ENCODE measurements at regions not wholly inside any gene's neighbourhood (a gene's known extent, or its start where the extent isn't known, plus 50 kb on each side); places are given as distances from the start of the nearest gene placed in this dataset.
"Not testable (repeated sequence)": the region's sequence is repeated elsewhere in the genome, so short reads cannot be mapped to it uniquely, and the experiment has no call there.

- Mint-ChIP-seq H3K36me3 (no peaks in the 10 kb centered on the region), H3K9me3 (peaks cover 0 to 9% (median 1%) of the 10 kb centered on the region in 7 donors), H3K27ac (no peak overlapping the region), H3K27me3 (peaks cover 9 to 32% (median 9%) of the 10 kb centered on the region in 3 donors), H3K4me1 (no peaks in the 10 kb centered on the region), H3K4me3 (no peak overlapping the region)
- no peak for ATAC-seq (ENCODE audit: low read depth in 2 of 2)
- no peak for DNase-seq
These were observed 140.6 kb upstream of the CADM1 start for GRCh38 chr11:115644856-115645255.

- ATAC-seq (ENCODE audit: low read depth in 2 of 2), result no peak
- no peaks in the 10 kb centered on the region for H3K36me3 Mint-ChIP-seq
These were observed 139.5 kb upstream of the CADM1 start for GRCh38 chr11:115643549-115644270.

GRCh38 chr11:115642660-115643059 is 138.4 kb upstream of the CADM1 start:
- peaks cover 0 to 4% (median 0%) of the 10 kb centered on the region in 3 donors for H3K4me1 Mint-ChIP-seq
- H3K27me3 Mint-ChIP-seq, result peaks cover 9 to 26% (median 9%) of the 10 kb centered on the region in 3 donors
- no peaks in the 10 kb centered on the region for H3K36me3 Mint-ChIP-seq
- no peak overlapping the region for H3K27ac Mint-ChIP-seq
- H3K9me3 Mint-ChIP-seq, result peaks cover 0 to 13% (median 5%) of the 10 kb centered on the region in 7 donors
- DNase-seq (no peak), ATAC-seq (ENCODE audit: low read depth in 2 of 2) (no peak)
- no peak overlapping the region for H3K4me3 Mint-ChIP-seq

More at GRCh38 chr11:115643549-115644270, 139.5 kb upstream of the CADM1 start:
- no peak overlapping the region for H3K27ac Mint-ChIP-seq
- peaks cover 0 to 13% (median 4%) of the 10 kb centered on the region in 7 donors for H3K9me3 Mint-ChIP-seq
- H3K4me3 Mint-ChIP-seq, result no peak overlapping the region
- peaks cover 9 to 28% (median 9%) of the 10 kb centered on the region in 3 donors for H3K27me3 Mint-ChIP-seq
- peaks cover 0 to 4% (median 0%) of the 10 kb centered on the region in 3 donors for H3K4me1 Mint-ChIP-seq
- DNase-seq, result no peak

GRCh38 chr11:115637599-115638241 is 133.5 kb upstream of the CADM1 start:
- DNase-seq, result no peak
- peaks cover 0 to 4% (median 4%) of the 10 kb centered on the region in 3 donors for H3K27me3 Mint-ChIP-seq
- no peaks in the 10 kb centered on the region for H3K36me3 Mint-ChIP-seq
- H3K4me3 Mint-ChIP-seq, result no peak overlapping the region
- H3K27ac Mint-ChIP-seq, result no peak overlapping the region
- no peak for ATAC-seq (ENCODE audit: low read depth in 2 of 2)
- peaks cover 0 to 4% (median 0%) of the 10 kb centered on the region in 3 donors for H3K4me1 Mint-ChIP-seq
- peaks cover 0 to 21% (median 5%) of the 10 kb centered on the region in 7 donors for H3K9me3 Mint-ChIP-seq

GRCh38 chr11:115636753-115637527 is 132.7 kb upstream of the CADM1 start:
- no peak overlapping the region for H3K4me3 Mint-ChIP-seq
- DNase-seq, result no peak
- no peak overlapping the region for H3K27ac Mint-ChIP-seq
- peaks cover 0 to 4% (median 0%) of the 10 kb centered on the region in 3 donors for H3K4me1 Mint-ChIP-seq
- ATAC-seq (ENCODE audit: low read depth in 2 of 2), result no peak
- H3K27me3 Mint-ChIP-seq, result peaks cover 0 to 3% (median 0%) of the 10 kb centered on the region in 3 donors
- H3K9me3 Mint-ChIP-seq, result peaks cover 0 to 21% (median 6%) of the 10 kb centered on the region in 7 donors
- no peaks in the 10 kb centered on the region for H3K36me3 Mint-ChIP-seq

- not testable (repeated sequence) for H3K4me1 Mint-ChIP-seq, DNase-seq
- H3K9me3 Mint-ChIP-seq, result peaks cover 0 to 11% (median 2%) of the 10 kb centered on the region in 7 donors
These were observed 129.8 kb upstream of the CADM1 start for GRCh38 chr11:115633977-115634376.

GRCh38 chr11:115632061-115632460 is 127.8 kb upstream of the CADM1 start:
- Mint-ChIP-seq H3K27ac (no peak overlapping the region), H3K9me3 (peaks cover 0 to 8% (median 2%) of the 10 kb centered on the region in 7 donors), H3K36me3 (no peaks in the 10 kb centered on the region), H3K4me1 (no peaks in the 10 kb centered on the region), H3K27me3 (peaks cover 0 to 7% (median 5%) of the 10 kb centered on the region in 3 donors), H3K4me3 (no peak overlapping the region)
- no peak for ATAC-seq (ENCODE audit: low read depth in 2 of 2)
- no peak for DNase-seq

More at GRCh38 chr11:115633977-115634376, 129.8 kb upstream of the CADM1 start:
- not testable (repeated sequence) for ATAC-seq (ENCODE audit: low read depth in 2 of 2); H3K36me3 Mint-ChIP-seq; H3K27me3 Mint-ChIP-seq; H3K4me3 Mint-ChIP-seq; H3K27ac Mint-ChIP-seq

- Mint-ChIP-seq H3K9me3 (peaks cover 0 to 8% (median 2%) of the 10 kb centered on the region in 7 donors), H3K36me3 (no peaks in the 10 kb centered on the region), H3K4me3 (no peak overlapping the region), H3K27ac (no peak overlapping the region), H3K27me3 (peaks cover 0 to 7% (median 5%) of the 10 kb centered on the region in 3 donors), H3K4me1 (no peaks in the 10 kb centered on the region)
- ATAC-seq (ENCODE audit: low read depth in 2 of 2) (no peak), DNase-seq (no peak)
These were observed 127.4 kb upstream of the CADM1 start for GRCh38 chr11:115631609-115632008.

GRCh38 chr11:115630214-115630613 is 126.0 kb upstream of the CADM1 start:
- Mint-ChIP-seq H3K4me1 (no peaks in the 10 kb centered on the region), H3K27ac (peak overlapping the region in 1 of 6 donors; percentile 91), H3K4me3 (no peak overlapping the region), H3K27me3 (peaks cover 0 to 7% (median 5%) of the 10 kb centered on the region in 3 donors), H3K36me3 (no peaks in the 10 kb centered on the region), H3K9me3 (peaks cover 0 to 5% (median 2%) of the 10 kb centered on the region in 7 donors)
- no peak for DNase-seq
- no peak for ATAC-seq (ENCODE audit: low read depth in 2 of 2)

- no peak for ATAC-seq (ENCODE audit: low read depth in 2 of 2)
These were observed 125.3 kb upstream of the CADM1 start for GRCh38 chr11:115629456-115630015.

GRCh38 chr11:115627666-115628460 is 123.6 kb upstream of the CADM1 start:
- no peak overlapping the region for H3K27ac Mint-ChIP-seq
- H3K4me1 Mint-ChIP-seq, result no peaks in the 10 kb centered on the region
- peaks cover 0 to 7% (median 5%) of the 10 kb centered on the region in 3 donors for H3K27me3 Mint-ChIP-seq
- H3K9me3 Mint-ChIP-seq, result peaks cover 0 to 4% (median 2%) of the 10 kb centered on the region in 7 donors
- no peaks in the 10 kb centered on the region for H3K36me3 Mint-ChIP-seq
- no peak for ATAC-seq (ENCODE audit: low read depth in 2 of 2)
- H3K4me3 Mint-ChIP-seq, result no peak overlapping the region
- no peak for DNase-seq

More at GRCh38 chr11:115629456-115630015, 125.3 kb upstream of the CADM1 start:
- Mint-ChIP-seq H3K27me3 (peaks cover 0 to 7% (median 5%) of the 10 kb centered on the region in 3 donors), H3K9me3 (peaks cover 0 to 5% (median 2%) of the 10 kb centered on the region in 7 donors), H3K4me1 (no peaks in the 10 kb centered on the region), H3K27ac (no peak overlapping the region), H3K36me3 (no peaks in the 10 kb centered on the region), H3K4me3 (no peak overlapping the region)
- no peak for DNase-seq

- Mint-ChIP-seq H3K9me3 (peaks cover 0 to 3% (median under 1%) of the 10 kb centered on the region in 7 donors), H3K27me3 (peaks cover 0 to 7% (median 3%) of the 10 kb centered on the region in 3 donors)
- ATAC-seq (ENCODE audit: low read depth in 2 of 2), result no peak
These were observed 122.9 kb upstream of the CADM1 start for GRCh38 chr11:115627071-115627470.

More at GRCh38 chr11:115627071-115627470, 122.9 kb upstream of the CADM1 start:
- Mint-ChIP-seq H3K27ac (no peak overlapping the region), H3K4me3 (no peak overlapping the region), H3K4me1 (no peaks in the 10 kb centered on the region), H3K36me3 (no peaks in the 10 kb centered on the region)
- no peak for DNase-seq
